Fibroblast of peridontal ligament (primary cell): ENCODE measurements at regions not wholly inside any gene's neighbourhood (a gene's known extent, or its start where the extent isn't known, plus 50 kb on each side); places are given as distances from the start of the nearest gene placed in this dataset.

Experiments used
- DNase-seq: peaks from one replicate; pipeline ENCODE4 v3.0.0-alpha.2; 2010; ENCODE audit errors: extremely low read depth

DNA sequence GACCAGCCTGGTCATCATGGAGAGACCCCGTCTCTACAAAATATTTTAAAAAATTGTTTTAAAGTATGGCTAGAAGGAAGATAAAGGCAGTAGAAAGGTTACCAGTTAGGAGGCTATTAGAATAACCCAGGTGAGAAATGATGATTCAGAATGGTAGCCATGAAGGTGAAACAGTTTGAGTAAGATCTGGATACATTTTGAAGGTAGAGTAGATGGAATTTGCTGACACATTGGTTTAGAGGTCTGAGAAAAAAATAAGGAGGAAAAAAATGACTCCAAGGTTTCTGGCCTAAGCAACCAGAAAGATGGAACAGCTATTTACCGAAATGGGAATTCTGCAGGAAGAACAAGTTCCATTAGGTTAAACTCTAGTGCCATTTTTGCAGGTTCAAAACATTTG is 167.9 kb upstream of the TAB2 start:
- no peak for DNase-seq

DNA sequence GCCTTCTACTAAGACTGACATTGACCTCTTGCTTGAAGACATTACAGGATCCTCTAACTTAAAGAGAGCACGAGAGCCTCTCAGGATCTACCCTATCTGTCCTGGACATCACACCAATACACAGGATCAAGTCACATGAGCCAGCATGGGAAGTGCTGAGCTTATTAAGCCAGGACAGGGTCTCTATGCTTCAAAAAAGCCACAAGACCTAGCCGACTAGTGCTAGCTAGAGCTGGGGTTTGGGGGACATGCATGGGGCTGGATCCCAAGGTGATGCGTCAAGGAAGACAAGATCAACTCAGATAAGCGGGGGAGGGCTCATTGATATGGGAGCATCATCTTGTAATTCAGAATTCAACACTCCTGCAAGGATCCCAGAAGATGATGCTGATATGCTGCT is 167.2 kb upstream of the TAB2 start:
- no peak for DNase-seq

DNA sequence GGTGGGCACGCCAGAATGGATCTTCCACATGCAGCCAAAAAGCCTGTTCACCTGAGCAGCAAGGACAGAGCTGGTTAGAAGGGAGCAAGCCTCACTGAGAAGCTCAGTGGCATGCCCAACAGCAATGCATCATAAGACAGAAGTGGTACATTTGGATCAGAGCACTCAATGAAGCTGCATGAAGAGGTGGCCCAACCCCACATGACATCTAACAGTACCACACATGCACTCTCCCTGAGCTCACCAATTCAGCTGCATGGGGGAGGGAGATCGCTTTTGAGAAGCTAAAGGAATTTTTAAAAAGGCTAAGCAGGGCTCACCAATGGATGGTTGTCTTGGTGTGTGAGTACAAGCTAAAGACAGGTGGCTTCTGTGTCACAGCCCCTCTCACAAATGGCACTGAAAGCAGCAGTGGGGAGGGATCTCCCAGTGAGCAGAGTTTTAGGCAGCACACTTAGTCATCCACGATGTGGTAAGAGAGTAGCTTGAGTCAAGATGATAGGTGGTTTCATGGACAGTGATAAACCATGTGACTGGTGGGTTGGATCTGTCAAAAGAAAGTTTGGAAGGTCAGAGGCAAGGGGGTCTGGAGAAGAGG is 166.6 kb upstream of the TAB2 start:
- no peak for DNase-seq

DNA sequence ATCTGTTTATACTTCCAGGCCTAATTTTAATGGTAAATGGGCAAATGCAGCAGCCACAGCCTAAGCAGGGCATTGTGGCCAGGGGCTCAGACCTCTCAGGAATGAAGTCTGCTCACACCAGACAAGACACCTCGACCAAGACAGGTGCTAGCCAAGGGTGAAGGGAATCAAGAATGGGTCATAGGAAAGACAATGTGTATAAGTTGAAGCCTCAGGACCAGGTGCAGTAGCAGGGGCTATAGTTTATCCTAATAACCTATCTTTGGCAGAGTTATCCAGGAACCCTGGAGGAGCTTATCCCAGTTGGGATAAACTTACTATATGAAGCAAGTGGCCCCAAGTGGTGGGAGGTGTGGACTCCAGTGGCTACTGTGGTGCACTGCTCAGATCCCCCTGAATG is 165.0 kb upstream of the TAB2 start:
- no peak for DNase-seq

DNA sequence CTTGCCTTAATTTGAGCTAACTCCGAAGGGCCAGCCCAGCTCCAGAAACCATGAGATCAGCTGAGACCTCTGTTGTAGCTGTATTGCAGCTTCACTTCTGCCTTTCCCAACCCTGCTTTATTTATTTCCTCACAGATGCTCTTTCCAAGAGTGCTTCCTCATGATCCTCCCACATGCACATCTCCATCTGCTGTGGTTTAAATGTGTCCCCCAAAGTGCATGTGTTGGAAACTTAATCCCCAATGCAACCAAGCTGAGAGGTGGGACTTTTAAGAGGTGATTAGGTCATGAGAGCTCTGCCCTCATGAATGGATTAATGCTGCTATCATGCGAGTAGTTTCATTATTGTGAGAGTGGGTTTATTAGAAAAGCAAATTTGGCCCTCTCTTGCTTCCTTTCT is 164.4 kb upstream of the TAB2 start:
- DNase-seq, result no peak

DNA sequence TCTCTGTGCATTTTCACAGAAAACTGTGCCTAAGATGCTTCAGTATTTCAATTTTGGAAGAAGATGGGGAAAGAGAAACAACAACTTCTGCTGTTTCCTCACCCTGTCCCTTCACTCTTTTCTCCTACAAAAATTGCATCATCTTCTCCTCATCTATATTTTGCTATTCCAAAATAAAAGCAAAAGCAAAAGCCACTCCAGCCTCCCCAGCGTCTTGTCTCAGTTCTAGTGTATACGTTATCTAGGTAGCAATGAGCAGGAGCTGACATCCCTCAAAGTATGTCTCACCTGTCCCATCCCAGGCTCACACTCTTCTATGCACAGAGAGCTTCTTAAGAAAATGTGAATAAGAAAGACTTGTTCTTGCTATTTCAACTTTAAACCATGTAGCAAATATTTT is 163.8 kb upstream of the TAB2 start:
- DNase-seq, result no peak

DNA sequence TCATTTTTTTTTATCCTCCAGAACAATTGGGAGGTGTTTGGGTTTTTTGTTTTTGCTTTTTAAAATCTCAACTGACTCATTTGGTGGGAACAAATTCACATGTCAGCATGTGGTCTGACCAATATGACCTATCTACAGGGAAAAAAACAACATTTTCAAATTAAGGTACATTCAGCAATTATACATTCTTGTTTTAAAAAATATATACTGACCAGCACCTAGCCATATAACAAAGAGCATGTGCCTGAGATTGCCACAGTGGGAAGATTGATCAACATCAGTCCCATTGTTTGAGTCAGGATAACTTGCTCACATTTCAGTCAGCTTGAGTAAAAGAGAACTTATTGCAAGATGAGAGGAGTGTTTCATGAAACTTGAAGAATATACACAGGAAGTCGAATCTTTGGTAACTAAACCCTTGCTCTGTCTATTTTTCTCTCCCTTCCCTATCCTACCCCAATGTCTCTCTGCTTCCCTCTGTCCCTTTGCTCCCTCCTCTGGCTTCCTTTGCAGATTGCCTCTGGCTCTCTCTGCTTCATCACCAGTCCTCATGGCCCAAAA is 163.2 kb upstream of the TAB2 start:
- peak; percentile 9 for DNase-seq

DNA sequence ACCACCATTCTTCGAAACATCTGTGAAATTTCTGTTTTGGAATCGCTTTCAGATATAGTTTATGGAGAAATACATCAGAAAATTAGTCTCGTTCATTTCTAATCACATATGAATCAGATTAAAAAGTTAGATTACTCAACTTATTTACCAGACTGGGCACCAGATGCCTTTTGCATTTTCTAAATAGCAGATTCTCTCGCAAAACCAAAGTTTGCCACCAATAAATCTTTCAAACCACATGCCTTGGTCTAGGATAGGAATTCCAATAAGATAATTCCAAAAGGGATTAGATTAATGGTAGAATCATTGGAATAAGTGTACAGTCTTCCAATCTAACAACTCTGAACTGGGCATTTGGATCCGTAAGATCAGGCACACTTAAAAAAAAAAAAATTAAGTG is 160.4 kb upstream of the TAB2 start:
- no peak for DNase-seq

DNA sequence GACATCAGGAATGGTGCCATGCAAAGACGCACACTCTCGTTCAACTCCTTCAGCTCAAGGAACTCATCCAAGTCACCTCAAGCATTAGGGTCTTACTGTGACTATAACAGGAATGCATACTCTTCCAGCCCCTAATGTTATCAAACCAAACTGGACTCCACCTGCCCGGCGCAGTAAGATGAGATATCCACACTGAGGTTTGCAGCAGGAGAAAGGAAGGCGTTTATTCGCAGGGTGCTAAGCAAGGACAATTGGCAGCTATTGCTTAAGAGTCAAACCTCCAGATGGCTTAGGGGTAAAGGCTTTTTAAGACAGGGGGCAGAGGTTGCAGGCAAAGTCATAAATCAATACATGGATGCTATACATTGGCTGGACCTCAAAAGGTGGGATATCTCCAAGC is 159.4 kb upstream of the TAB2 start:
- no peak for DNase-seq

DNA sequence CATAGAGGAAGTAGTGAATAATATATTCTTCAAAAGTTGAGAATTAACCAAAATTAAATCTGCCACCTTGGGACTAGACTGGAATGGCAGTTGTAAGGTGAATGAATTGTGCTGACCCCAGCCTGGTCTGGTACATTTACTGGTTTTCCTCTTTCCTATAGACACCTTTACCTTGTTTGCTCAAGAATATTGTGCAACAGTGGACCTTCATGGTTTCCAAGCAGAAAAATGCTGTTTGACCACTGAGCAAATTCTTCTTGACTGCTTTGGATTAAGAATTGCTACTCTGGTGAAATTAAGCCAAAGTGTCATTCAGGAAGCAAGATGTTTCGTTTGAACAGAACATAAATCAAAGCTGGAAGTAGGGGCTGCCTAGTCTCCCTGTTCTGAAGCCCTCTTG is 156.6 kb upstream of the TAB2 start:
- no peak for DNase-seq

DNA sequence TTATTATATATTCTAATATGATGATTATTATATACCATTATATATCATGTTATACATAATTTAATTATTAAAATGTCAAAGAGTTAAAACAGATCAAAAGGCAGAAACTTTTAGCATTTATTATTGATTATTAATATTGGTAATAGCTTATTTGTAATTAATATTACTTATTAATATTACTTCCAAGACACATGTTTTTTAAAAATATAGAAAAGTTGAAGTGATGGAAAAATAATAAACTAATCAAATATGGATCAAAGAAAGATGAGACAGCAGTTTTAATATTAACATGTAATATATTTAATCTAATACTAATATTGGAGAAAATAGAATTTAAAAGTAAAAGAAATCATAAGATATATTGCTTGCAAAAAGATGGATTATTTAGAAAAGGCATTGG is 154.6 kb upstream of the TAB2 start:
- no peak for DNase-seq

DNA sequence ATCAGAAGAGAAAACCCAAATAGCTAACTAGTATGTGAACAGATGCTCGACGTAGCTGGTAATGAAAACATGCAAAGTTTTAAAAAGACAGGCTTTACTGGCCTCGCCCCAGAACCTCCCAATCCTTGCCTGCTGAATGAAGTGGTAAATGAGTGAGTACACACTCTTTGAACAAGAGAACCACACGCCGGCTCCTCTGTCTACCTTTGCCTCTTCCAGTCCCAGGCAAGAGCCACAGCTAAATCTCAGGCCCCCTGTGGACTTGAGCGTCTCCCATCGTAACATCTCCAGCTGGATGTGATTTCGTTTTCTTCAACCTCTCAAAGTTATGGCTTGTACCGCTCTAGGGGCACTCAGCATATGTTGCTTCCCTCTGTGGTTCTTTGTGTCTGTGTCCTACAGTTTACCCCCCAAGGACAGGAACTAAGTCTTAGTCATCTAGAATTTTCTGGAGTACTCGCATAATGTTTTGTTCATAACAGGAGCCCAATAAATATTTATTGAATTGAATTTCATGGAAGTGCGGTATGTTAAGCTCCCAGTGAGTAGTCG is 153.2 kb upstream of the TAB2 start:
- no peak for DNase-seq

DNA sequence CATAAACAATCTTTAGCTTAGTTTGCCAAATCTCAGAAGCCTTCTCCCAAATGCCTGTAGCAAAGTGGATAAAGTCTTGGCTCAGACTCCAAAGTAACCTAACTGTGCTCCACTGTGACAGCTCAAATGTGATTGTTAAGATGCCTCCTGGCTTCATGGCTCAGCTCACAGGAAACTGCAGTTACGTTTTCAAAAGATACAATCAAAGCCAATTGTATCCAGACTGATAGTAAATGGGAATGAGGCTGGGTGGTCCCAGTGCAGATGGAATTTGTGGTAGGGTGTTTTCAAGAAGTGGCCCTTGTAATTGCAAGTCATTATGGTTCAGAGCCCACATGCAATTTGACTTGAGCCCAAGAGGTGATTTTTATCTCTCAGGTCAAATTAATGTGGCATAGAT is 151.2 kb upstream of the TAB2 start:
- DNase-seq, result no peak

DNA sequence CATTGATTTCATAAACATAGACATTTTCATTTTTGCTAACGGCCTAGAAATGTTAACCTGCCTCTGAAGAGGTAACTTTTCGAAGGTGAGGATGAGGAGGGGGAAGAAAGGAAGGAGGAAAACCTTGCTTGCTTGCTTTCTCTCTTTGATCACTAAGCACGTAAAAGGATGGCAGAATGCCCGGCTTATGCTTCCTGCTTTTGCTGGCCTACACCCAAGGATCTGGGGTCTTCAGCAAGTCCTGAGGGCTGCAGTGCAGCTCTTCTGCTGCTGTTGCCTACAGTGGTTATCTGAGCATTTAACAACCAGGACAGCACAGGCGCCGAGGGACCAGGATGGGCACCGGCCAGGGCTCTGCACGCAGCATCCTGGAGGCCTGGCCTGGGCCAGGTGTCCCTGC is 150.8 kb upstream of the TAB2 start:
- DNase-seq, result no peak

DNA sequence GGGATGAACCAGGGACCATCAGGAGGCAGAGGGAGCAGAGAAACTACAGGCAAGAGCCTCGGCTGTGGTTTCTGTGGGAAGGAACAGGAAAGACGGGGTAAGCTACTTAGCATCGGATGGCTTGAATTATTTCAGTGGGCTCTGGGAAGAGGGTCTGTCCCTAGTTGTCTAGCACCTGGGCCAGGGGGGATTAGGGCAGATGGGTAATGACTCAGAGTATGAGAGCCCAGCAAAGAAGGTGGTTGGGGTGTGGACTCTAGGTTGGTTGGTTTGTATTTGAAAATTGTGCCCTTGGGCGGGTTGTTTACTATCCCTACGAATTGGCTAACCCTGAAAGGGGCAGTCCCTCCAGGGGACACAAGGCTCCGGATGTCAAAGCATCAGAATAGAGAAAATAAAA is 148.5 kb upstream of the TAB2 start:
- DNase-seq, result no peak

DNA sequence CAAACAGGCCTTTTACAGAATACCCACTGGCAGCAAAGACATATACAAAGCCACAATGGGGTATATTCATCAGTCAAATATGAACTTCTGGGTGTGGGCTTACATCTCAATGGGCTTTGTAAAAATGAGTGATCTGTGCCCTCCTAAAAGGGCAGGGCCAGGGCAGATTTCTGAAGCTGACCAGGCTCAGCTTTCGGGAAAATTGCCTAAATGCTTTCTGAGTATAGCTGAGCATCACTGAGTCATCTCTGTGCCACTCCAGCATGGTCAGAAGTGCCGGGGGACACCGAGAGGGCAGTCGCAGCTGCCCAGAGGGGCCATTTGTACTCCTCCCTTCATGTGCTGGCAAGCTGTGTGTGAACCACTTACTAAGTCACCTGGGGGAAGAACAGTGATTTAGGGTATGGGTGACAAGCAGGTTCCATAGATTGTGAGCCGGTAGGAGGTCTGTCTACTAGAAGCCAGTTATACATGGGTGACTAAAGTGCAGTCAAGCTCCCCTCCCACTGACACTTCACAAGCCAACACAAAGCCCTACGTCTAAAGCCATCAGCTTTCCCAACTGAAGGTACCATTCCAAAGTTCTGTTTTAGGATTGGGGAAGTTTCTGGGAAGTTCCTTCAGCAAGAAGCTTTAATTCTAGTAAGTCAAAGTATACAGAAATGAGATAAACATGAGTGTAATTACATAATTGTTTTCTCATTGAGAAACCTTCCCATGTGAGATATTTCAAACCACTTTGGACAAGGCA is 147.6 kb upstream of the TAB2 start:
- peak; percentile 59 for DNase-seq

DNA sequence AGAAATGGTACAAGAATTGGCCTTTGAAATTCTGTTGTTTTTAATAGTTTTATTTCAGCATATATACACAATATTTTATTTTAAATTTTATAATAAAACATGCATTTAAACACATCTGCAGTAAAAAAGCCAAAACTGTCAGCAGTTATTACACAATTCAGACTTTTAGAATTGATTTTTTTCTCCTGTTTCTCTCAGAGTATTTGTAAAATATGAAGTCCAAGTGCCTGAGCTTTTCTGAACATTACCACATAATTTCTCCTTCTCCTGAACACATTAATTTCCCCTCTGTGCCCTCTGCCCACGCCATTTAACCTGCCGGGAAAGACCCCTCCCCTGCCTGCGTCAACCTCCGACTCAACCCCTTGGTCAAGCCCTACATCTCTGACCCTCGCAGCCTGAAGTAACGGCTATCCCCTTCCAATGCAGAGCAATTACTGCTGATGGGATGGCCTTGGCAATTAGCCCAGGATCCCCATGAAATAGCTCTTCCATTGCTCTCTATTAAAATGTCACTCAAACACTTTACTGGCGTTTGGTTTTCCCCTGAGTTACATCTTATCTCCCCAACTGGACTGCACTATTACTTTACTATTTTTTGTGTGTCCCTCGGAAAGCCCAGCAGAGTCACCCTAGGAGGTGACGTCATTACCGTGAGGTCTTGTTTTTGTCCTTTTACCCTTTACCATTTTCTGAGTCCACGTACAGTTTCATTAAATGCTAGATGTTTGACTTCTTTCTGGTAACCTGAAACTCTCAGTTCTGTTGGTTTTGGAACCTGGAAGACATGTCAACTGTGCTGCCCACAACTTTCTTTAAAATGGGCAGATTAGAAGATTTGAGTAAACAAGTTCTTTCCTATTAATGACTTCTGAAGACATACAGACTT is 146.7 kb upstream of the TAB2 start:
- DNase-seq, result peak; percentile 27

DNA sequence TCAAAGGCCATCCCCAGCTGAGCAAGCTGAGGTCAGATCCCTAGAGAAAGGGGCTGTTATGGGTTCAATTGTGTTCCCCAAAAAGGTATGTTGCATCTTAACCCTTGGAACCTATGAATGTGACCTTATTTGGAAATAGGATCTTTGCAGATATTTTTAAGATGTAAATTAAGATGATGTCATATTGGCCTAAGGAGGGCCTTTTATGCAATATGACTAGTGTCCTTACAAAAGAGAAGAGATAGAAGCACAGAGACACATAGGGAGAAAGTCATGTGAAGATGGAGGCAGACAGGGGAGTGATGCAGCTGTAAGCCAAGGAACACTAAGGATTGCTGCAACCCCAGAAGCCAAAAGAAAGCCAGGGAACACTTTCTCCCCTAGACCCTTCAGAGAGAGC is 144.3 kb upstream of the TAB2 start:
- no peak for DNase-seq

DNA sequence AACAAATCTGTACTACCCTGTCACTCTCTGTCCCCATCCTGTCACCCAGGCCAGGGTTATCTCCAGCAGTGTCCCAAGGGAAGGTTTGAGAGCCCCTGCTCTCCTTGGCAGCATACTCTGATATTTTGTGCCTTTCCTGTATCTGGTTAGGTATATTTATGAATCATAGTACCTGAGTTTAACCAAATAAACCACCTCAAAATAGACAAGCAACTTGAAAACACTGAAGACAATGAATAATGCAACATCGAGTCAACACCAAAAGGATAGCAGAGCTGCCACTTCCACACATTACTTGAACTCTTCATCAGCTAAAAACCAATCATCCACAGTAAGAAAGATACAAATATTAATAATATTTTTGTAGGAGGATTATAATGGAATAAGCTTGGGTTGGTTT is 142.6 kb upstream of the TAB2 start:
- no peak for DNase-seq

DNA sequence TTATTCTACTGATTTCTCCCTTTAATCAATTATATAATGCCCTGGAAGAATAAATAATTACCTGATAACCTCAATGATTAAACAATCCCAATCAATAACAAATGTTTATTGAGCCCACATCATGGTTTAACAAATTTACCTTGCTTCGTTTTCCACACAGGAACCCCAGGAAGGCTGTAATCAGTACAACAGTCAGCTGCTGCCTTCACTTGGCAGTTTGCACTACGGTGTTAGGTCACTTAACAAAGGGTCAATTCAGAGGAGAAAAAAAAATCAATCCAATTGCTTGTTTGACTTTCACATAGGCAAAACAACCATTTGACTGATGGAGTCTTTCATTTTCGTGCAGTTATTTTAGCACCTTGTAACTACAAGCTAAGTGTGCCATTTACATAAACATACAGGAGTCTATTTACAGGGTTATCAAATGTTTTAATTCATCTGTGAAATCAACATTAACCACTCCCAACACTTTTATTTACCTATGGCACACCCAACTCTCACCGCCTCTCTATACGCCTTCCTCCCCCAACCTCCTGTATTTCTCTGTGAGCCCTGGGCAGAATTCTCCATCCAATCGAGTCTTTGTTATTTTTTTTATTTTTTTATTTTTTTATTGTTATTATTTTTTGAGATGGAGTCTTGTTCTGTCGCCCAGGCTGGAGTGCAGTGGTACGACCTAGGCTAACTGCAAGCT is 140.4 kb upstream of the TAB2 start:
- no peak for DNase-seq

DNA sequence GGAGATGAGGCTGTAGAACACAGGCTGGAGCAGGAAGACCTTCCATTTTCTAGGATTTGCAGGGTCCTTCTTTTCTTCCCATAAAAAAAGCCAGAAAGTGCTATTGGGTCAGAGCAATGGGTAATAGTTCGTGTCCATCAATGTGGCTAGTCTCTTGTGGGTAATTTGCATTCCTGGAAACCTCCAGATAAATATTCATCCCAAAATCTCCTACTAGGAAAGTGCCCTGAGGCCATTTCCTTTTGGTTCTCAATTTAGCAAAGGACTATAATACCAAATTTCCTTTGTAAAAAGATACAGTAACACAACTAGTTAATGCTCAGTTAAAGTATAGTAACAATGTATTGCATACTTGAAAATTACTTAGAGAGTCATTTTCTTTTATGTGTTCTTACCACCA is 138.1 kb upstream of the TAB2 start:
- DNase-seq, result no peak

DNA sequence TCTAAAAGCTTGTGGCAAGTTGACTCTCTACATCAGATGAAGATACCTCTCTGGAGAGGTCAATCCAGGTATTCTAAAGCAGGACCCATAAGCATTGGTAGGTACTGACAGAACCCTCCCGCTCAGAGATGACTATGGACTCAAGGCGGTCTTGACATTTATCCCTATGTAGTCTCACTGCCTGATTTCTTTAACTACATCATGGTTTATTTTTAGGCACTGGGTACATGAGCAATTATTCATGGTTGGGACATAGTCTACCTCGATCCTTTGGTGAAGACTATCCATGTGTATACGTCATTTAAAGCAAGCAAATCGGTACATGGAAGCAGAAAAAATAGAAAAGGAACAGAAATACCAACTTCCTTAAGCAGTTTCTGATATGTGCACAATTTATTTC is 136.2 kb upstream of the TAB2 start:
- DNase-seq, result no peak
